ENCODE measurements at regions not wholly inside any gene's neighbourhood (a gene's known extent, or its start where the extent isn't known, plus 50 kb on each side); places are given as distances from the start of the nearest gene placed in this dataset.
"Not testable (repeated sequence)": the region's sequence is repeated elsewhere in the genome, so short reads cannot be mapped to it uniquely, and the experiment has no call there.

DNA sequence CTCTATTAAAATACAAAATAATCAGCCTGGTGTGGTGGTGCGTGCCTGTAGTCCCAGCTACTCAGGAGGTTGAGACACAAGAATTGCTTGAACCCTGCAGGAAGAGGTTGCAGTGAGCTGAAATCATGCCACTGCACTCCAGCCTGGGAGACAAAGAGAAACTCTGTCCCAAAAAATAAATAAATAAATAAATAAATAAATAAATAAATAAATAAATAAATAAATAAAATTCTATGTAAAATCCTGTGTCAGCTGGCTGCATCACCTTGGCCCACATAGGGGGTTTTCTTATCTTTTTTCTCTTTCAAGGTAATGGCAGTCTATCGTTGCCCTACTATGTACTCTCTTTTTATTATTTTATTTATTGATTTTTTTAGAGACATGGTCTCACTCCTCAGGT is 206.7 kb downstream of the ALG10 start:
- DNase-seq: not testable (repeated sequence)

DNA sequence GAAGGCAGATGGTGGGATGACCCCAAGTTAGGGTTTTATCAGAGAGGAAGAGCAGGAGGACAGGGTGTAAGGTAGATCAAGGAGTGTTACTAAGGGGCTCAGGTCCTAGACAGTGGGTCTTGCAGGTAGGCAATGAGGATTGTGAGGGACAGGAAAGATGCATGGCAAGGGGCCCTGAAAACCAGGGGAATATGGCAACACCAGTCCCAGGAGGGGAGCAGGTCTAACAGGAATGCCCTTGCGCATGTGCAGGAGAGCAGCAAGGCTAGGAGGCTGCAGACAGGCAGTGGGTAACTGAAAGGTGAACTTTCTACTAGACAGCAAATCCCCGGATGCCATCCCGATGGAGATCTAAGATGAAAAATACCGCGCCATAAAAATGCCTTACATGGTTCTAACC is 211.3 kb downstream of the ALG10 start:
- DNase-seq: no peak

DNA sequence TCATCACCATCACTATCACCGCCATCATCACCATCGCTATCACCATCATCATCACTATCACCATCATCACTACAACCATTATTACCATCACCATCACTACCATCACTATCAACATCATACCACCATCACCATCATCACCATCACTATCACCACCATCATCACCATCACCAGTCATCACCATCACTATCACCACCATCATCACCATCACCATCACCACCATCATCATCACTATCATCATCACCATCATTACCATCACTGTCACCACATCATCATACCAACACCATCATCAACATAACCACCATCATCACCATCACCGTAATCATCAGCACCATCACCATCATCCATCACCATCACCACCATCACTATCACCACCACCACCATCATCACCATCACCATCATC is 213.8 kb downstream of the ALG10 start:
- no peak for DNase-seq

DNA sequence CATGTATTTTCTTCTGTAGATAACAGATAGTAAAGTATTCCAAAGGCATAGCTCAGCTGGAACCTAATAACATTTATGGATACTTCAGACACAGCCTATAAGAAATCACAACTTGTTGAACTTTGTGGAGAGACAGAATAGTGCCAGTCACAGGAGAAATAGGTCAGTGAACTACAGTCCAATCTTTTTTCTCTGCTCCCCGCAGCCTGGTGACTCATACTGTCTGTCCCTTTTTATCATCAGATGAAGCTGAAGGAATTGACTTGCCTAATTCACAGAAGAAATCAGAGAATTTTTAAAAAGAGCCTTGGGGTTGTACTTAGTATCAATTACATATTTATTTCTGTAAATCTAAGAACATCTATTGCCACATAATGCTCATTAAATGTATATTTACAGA is 222.3 kb downstream of the ALG10 start:
- no peak for DNase-seq

DNA sequence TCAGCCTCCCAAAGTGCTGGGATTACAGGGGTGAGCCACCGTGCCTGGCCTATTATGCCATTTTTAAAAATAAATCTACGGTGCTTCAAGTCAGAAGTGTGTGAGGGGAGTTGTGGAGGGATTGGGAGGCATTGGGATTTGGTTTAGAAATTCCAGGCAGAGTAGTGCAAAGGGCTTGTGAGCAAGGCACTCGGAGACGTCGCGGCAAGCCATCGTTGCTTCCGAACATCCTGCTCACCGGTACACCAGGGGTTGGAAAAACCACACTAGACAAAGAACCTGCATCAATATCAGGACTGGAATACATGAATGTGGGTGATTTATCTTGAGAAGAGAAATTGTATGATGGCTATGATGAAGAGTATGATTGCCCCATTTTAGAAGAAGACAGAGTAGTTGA is 227.0 kb downstream of the ALG10 start:
- no peak for DNase-seq

DNA sequence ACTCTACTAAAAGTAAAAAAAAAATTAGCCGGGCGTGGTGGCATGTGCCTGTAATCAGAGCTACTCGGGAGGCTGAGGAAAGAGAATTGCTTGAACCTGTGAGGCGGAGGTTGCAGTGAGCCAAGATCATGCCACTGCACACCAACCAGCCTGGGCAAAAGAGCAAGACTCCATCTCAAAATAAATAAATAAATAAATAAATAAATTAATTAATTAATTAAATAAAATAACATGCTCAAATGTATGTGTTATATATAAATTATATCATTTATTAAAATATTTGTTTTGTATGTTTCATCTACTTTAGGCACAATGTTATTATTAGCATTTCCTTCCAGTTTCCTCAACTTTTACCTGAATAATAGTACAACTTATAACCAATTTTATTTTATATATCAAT is 229.6 kb downstream of the ALG10 start:
- not testable (repeated sequence) for DNase-seq

DNA sequence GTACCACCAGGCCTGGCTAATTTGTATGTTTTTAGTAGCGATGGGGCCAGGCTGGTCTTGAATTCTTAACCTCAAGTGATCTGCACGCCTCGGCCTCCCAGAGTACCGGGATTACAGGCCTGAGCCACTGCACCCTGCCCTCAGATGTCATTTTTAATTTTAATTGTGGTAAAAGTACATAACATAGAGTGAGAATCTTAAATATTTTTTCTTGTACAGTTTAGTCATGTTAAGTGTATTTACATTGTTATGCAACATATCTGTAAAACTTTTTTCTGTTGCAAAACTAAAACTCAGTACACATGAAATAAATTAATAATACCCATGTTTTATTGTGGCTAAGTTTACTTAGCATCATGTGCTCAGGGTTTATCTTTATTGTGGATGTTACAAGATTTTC is 231.4 kb downstream of the ALG10 start:
- DNase-seq: no peak

DNA sequence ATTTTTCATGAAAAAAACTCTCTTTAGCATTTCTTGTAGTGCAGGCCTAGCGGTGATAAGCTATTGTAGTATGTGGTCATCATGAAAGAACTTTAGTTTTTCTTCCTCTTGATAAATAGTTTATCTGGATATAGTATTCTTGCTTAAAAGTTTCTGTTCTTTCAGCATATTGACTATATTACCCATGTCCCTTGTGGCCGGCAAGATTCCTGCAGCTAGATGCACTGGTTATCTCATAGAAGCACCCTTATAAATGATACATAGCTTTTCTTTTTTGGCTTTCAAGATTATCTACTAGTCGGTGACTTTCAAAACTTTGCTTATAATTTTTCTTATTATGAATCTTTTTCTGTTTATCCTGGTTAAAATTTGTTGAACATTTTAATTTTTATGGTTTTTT is 234.8 kb downstream of the ALG10 start:
- DNase-seq: no peak

DNA sequence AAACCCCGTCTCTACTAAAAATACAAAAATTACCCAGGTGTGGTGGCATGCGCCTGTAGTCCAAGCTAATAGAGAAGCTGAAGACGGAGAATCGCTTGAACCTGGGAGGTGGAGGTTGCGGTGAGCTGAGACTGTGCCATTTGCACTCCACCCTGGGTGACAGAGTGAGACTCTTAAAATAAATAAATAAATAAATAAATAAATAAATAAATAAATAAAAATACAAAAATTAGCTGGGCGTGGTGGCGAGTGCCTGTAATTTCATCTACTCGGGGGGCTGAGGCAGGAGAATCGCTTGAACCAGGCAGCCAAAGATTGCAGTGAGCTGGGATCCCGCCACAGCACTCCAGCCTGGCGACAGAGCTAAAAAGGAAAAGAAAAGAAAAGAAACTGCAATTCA is 239.8 kb downstream of the ALG10 start:
- DNase-seq: not testable (repeated sequence)

DNA sequence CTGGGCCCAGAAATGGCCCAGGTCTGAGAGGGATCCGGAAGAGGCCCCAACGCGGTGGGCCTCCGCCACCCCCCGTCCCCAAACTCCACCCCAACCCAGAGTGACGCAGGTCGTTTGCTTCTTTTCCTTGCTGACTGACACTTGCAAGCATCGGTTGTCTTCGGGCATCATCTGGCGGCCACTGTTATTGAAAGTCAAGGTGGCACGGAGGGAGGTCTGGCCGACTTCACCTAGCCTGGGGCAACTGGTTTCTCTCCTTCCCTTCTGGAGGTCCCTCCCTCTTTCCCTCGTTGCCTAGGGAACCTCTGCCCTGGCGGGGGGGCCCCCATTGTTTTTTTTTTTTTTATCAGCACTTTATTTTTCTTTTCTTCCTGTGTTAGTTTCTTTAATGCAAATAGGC is 241.8 kb downstream of the ALG10 start:
- DNase-seq: no peak

DNA sequence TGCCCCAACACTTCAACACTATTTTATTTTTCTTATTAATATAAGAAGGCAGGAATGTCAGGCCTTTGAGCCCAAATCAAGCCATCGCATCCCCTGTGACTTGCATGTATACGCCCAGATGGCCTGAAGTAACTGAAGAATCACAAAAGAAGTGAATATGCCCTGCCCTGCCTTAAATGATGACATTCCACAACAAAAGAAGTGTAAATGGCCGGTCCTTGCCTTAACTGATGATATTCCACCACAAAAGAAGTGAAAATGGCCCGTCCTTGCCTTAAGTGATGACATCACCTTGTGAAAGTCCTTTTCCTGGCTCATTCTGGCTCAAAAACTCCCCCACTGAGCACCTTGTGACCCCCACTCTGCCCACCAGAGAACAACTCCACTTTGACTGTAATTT is 251.4 kb downstream of the ALG10 start:
- DNase-seq: not testable (repeated sequence)

DNA sequence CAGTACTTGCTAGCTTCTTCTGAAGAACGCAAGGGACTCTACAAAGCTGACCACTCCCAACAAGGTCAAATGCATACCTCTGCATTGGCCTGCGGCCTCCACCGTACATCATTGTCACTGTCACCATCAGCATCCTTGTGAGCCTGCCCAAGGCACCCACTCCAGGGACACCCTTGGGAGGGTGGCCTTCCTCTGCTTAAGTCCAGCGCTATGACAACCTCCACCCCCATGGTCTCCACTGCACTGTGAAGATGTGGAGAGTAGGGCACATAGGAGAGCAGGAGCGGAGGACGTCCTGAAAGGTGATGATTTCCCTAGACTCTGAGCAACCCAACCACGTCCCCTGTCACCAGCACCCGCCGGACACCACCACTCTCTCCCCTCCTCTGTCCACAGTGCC is 252.8 kb downstream of the ALG10 start:
- no peak for DNase-seq

DNA sequence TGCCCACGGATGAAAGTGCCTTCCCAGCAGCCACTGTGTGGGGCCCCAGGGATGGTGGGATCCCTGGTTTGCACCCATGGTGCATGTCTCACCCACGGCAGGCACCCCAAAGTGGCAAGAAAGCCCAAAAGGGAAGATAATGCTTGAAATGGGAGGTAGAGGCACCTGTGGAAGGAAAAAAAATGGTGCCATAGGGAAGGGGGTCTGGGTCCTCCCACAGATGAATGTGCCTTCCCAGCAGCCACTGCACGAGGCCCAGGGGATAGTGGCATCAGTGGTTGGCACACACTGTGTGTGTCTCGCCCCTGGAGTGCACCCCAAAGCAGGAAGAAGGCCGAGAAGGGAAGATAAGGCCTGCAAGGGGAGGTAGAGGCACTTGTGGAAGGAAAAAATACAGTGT is 264.2 kb downstream of the ALG10 start:
- DNase-seq: no peak

DNA sequence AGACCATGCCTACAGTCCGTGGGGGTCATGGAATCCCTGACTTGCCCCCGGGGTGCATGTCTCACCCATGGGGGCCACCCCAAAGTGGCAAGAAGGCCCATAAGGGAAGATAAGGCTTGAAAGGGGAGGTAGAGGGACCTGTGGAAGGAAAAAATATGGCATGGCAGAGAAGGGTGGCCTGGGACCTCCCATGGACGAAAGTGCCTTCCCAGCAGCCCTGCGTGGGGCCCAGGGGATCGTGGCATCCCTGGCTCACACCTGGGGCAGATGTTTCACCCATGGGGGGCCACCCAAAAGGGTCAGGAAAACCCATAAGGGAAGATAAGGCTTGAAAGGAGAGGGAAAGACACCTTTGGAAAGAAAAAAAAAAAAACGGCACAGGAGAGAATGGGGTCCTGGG is 264.6 kb downstream of the ALG10 start:
- DNase-seq: no peak

DNA sequence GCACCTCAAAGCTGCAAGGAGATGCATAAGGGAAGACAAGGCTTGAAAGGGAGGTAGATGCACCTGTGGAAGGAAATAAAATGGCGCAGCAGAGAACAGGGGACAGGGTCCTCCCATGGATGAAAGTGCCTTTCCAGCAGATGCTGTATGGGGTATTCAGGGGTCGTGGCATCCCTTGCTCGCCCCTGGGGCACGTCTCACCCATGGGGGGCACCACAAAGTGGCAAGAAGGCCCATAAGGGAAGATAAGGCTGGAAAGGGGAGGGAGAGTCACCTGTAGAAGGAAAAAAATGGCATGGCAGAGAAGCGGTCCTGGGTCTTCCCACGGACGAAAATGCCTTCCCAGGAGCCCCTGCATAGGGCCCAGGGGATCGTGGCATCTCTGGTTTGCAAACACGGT is 265.1 kb downstream of the ALG10 start:
- DNase-seq: no peak

DNA sequence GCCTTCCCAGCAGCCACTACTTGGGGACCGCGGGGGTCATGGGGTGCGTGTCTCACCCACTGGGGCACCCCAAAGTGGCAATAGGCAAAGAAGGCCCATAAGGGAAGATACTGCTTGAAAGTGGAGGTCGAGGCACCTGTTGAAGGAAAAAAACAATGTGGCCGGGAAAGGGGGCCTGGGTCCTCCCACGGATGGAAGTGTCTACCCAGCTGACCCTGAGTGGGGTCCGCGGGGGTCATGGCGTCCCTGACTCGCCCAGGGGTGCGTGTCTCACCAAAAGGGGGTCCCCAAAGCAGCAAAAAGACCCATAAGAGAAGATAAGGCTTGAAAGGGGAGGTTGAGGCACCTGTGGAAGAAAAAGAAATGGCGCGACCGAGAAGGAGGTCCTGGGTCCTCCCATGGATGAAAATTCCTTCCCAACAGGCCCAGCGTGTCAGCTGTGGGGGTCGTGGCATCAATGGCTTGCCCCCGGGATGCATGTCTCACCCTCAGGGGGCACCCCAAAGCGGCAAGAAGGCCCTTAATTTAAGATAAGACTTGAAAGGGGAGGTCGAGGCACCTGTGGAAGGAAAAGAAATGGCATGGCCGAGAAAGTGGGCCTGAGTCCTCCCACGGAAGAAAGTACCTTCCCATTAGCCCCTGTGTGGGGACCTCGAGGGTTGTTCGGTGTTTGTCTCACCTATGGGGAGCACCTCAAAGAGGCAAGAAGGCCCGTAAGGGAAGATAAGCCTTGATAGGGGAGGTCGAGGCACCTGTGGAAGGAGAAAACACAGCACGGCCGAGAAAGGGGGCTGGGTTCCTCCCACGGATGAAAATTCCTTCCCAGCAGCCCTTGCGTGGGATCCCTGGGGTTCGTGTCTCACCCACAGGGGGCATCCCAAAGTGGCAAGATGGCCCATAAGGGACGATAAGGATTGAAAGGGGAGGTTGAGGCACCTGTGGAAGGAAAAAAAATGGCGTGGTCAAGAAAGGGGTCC is 266.0 kb downstream of the ALG10 start:
- DNase-seq: no peak

DNA sequence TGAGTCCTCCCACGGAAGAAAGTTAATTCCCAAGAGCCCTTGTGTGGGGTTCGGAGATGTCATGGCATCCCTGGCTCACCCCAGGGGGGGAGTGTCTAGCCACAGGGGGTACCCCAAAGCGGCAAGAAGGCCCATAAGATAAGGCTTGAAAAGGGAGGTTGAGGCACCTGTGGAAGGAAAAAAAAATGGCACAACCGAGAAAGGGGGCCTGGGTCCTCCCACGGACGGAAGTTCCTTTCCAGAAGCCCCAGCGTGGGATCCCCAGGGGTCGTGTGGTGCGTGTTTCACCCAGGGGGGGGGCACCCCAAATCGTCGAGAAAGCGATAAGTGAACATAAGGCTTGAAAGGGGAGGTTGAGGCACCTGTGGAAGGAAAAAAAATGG is 266.7 kb downstream of the ALG10 start:
- DNase-seq: no peak

DNA sequence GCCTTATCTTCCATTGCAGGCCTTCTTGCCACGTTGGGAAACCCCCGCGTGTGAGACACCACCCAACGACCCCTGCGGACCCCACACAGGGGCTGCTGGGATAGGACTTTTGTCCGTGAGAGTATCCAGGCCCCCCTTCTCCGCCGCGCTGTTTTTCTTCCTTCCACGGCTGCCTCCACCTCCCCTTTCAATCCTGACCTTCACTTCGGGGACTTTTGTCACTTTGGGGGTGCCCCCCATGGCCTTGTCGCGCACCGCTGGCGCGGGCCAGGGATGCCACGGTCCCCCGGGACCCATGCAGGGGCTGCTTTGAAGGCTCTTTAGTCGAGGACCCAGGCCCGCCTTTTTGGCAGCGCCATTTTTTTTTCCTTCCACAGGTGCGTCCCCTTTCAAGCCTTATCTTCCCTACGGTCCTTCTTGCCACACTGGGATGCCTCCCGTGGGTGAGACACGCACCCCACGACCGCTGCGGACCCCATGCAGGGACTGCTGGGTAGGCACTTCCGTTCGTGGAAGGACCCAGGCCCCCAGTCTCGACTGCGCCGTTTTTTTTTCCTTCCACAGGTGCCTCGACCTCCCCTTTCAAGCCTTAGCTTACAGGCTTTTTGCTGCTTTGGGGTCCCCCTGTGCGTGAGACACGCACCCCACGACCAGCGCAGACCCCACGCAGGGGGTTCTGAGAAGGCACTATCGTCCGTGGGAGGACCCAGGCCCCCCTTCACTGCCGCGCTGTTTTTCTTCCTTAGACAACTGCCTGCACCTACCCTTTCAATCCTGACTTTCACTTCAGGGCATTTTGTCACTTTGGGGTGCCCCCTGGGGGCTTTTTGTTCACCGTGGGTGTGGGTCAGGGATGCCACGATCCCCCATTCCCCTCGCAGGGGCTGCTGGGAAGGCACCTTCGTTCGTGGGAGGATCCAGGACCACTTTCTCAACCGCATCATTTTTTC is 267.4 kb downstream of the ALG10 start:
- no peak for DNase-seq

DNA sequence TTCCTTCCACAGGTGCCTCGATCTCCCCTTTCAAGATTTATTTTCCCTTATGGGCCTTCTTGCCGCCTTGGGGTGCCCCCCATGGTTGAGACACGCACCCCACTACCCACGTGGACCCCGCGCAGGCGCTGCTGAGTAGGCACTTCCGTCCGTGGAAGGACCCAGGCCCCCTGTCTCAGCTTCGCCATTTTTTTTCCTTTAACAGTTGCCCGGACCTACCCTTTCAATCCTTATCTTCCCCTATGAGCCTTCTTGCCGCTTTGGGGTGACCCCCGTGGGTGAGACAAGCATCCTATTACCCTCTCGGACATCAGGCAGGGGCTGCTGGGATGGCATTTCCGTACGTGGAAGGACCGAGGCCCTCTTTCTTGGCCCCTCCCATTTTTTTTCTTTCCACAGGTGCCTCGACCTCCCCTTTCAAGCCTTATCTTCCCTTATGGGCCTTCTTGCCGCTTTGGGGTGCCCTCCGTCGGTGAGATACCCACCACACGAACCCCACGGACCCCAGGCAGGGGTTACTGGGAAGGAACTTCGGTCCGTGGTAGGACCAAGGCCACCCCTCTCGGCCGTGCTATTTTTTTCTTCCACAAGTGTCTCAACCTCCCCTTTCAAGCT is 268.2 kb downstream of the ALG10 start:
- DNase-seq: no peak

DNA sequence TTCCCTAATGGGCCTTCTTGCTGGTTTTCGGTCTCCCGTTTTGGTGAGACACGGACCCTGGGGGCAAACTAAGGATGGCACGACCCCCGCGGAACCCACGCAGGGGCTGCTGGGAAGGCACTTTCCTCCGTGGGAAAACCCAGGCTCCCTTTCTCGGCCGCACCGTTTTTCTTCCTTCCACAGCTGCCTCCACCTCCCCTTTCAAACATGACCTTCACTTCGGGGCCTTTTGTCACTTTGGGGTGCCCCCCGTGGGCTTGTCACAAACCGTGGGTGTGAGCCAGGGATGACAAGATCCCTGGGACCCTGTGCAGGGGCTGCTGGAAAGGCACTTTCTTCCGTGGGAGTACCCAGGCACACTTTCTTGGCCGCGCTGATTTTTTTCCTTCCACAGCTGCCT is 268.7 kb downstream of the ALG10 start:
- DNase-seq: no peak

DNA sequence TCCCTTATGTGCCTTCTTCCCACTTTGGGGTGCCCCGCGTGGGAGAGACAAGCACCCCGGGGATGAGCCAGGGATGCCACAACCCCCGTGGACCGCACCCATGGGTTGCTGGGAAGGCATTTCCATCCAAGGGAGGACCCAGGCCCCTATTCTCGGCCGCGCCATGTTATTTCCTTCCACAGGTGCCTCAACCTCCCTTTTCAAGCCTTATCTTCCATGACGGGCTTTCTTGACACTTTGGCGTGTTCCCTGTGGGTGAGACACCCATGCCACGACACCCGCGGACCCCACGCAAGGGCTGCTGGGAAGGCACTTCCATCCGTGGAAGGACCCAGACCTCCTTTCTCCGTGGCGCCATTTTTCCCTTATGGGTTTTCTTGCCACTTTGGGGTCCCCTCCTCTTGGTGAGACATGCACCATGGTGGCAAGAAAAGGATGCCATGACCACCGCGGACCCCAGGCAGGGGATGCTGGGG is 269.2 kb downstream of the ALG10 start:
- DNase-seq: no peak

DNA sequence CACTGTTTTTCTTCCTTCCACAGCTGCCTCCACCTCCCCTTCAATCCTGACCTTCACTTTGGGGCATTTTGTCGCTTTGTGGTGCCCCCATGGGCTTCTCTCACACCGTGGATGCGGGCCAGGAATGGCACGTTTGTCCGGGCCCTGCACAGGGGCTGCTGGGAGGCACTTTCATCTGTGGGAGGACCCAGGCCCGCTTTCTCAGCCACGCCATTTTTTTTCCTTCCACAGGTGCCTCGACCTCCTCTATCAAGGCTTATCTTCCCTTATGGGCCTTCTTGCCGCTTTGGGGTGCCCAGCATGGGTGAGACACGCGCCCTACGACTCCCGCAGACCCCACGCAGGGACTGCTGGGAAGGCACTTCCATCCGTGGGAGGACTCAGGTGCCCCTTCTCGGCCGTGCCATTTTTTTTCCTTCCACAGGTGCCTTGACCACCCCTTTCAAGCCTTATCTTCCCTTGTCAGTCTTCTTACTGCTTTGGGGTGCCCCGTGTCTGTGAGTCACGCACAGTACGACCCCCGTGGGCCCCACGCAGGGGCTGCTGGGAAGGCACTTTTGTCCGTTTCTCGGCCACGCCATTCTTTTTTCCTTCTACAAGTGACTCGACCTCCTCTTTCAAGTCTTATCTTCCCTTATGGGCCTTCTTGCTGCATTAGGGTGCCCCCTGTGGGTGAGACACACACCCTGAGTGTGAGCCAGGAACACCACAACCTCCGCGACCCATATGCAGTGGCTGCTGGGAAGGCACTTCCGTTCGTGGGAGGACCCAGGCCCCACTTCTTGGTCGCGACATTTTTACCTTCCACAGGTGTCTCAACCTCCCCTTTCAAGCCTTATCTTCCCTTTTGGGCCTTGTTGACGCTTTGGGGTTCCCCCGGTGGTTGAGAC is 270.7 kb downstream of the ALG10 start:
- DNase-seq: no peak
